ENCODE measurements at regions not wholly inside any gene's neighbourhood (a gene's known extent, or its start where the extent isn't known, plus 50 kb on each side); places are given as distances from the start of the nearest gene placed in this dataset.

DNA sequence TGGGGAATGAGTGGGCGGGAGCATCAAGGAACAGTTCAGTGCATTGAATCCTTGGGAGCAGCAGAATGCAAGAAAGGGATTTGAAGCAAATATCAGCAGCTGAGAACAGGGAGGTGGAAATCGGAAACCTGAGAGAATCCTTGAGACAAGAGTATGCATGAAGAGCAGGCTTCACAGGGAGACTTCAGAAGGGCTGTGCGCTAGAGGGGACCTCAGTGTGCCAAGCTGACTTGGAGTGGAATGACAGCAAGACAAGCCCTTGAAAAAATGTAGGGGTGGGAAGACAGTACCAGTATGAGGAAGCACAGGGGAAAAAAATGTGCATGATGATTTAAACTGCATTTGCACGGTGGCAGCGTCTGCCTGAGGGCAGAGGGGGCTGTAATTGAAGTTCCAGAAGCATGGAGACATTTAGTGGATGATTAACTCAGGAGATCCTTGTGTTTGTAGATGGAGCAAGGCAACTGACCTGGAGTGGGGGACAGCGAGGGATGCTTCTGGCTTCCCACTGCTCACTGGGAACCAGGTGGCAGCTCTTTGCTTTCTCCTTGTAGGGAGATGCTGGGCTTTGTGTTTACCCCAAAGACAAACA lies 204.9 kb upstream of the PLET1 start:
- peak; percentile 70 for DNase-seq (ENCODE audit: low spot score)

DNA sequence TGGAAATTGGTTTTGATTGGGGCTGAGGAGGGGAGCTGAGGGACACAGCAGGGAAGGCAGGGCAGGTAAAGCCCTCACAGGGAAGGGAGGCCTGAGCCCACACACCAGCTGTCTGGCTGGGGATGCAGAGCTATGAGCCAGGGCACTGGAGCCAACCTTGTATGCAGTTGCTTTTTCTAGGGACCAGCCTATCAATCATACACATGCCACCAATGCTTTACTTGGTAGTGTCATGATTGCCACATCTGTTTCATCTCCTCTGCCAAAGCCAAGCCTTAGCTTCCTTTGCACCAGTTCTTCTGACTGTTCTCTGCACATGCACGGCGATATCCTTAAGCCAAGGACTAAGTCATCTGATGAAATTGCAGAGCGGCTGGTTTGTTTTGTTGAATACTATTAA lies 207.1 kb upstream of the PLET1 start:
- no peak for DNase-seq (ENCODE audit: low spot score)

DNA sequence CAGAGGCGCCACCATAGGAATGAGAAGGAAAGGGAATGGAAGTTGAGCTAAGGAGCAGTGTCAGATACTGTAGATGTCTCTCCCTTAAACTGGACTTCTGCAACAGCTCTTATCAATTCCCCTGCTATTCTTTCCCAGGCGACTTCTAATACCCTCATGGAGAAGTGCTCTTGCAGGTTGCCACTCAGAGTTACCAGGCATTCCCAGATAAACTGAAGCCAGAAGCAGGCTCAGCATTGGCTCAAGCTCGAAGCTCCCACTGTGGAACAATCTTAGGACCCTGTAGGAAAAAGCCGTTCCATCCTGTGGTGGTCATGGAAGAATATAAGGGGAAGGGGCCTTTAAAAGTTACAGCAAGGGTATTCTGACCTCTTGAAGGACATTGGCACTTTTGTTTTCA lies 208.7 kb upstream of the PLET1 start:
- DNase-seq (ENCODE audit: low spot score) = no peak

DNA sequence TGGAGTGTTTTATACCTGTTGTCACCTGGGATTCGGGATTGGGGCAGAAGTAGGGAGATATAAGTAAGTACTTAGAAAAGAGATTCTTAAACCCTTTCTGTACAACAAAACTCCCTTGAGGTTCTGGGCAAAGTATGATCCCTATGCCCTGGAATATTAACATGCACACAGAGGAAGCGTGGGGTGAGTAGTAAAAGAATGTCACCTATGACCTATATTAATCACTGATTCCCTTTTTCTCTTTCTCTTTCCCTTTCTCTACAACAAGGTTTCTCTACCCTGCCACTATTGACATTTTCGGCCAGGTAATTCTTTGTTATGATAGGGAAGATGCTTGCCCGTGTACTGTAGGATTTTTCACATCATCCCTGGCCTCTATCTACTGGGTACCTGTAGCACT lies 209.7 kb upstream of the PLET1 start:
- DNase-seq (ENCODE audit: low spot score) = peak; percentile 66

- no peak for DNase-seq (ENCODE audit: low spot score)
Observed at GRCh38 chr11:112471731-112472130, 211.1 kb upstream of the PLET1 start.

DNA sequence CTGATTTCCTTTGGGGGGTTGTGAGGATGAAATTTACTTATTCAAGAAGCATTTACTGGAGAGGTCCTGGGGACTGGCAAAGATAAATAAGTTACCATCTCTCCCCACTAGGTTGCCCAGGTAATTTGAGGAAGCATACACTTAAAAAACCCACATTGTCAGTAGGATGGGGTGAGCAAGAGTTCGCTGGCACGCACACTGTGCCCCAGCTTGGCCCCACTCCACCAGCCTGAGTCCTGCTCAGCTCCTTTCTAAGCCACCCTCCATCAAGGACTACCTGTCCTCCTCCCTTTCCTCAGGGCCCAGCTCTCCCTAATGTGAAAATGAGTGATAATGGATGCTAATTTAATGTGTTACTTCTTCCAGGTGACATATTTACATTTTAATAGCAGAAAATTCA lies 216.5 kb upstream of the PLET1 start:
- DNase-seq (ENCODE audit: low spot score) = no peak

- DNase-seq (ENCODE audit: low spot score) = peak; percentile 56
Observed at GRCh38 chr11:112477581-112478317, 217.1 kb upstream of the PLET1 start.

DNA sequence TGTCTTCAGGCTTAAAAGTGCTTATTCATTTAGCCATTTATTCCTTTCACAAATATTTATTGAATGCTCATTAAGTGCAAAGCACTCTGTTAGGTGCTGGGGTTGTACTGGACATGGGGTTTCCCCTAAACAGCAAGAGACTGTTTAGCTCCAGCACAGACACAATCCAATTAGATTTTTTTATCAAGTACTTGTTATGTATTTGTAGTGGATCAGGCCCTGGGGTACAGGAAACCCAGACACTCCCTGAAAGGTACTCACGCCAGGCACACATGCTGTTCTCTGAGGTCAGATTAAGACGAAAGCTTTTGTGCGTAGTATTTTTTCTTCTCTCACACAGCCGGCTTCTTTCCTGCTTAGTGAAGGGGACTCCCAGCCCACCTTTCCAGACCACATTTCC lies 218.1 kb upstream of the PLET1 start:
- no peak for DNase-seq (ENCODE audit: low spot score)

DNA sequence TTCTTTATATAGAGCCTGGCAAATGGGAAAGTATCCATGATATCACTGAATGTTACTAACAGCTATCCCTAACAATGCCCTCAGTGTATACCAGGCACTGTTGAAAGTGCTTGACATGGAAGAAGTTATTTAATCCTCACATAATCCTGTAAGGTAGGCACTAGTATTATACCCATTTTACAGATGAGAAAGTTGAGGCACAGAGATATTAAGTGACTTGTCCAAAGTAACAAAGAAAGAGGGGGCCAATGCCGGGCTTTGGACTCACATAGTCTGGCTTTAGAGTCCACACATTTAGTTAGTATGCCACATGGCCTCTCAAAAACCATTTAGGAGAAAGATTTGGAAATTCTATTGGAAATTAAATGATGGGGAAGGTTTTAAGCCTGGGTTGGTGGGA lies 220.8 kb upstream of the PLET1 start:
- DNase-seq (ENCODE audit: low spot score) = no peak

DNA sequence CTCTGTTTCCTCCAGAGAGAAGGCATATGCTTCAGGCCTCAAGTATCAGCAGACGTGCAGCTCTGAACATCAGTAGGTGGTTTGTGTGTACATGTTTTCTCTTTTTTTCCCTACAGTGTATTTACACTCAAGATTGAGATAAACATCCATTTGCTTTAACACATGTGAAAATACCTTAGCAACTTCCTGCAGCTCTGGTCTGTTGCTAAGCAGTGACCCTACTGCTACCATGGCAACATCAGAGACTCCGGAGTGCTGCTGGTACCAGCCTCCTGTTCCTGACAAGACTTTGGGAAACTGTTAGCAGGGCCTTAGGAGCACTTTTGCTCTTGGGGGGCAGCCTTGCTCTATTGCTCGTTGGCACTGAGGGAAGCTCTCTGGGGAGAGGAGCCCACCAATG lies 221.2 kb upstream of the PLET1 start:
- no peak for DNase-seq (ENCODE audit: low spot score)

GRCh38 chr11:112485280-112485679 lies 224.6 kb upstream of the PLET1 start:
- DNase-seq (ENCODE audit: low spot score) = no peak

DNA sequence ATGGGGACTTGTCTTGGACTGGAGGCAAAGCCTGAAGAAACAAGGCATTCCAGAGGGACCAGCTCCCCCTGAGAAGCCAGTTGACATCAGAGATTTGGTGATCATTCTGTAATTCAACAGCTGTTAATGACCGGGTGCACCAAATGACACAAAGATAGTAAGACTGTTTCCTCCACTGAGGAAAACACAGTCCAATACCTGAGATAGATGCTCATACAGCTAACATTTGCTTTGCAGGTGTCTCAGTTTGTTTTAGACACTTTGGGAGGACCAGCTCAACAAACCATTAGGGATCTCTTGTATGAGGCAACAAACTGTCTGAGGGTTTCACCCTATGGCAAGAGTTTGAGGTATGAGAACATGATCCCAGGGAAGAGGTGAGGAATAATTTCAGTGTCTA lies 237.2 kb upstream of the PLET1 start:
- no peak for DNase-seq (ENCODE audit: low spot score)

DNA sequence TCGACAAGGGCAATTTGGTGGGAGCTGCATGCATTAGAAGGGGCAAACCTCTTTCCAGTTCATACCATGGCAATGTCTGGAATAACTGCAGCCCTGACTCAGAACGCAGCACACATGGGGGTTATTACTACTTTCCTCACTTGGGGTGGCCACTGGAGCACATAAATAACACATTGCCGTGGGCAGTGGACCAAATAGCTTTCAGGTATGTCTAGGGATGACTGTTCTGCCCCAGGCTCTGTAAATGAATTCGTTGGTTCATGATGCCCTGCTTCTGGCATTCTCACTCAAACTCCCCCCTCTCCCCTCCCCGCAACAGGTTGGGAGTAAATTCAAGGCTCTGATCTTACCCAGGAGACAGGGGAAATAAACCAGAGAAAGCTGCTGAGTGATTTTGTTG lies 238.0 kb upstream of the PLET1 start:
- peak; percentile 96 for DNase-seq (ENCODE audit: low spot score)

DNA sequence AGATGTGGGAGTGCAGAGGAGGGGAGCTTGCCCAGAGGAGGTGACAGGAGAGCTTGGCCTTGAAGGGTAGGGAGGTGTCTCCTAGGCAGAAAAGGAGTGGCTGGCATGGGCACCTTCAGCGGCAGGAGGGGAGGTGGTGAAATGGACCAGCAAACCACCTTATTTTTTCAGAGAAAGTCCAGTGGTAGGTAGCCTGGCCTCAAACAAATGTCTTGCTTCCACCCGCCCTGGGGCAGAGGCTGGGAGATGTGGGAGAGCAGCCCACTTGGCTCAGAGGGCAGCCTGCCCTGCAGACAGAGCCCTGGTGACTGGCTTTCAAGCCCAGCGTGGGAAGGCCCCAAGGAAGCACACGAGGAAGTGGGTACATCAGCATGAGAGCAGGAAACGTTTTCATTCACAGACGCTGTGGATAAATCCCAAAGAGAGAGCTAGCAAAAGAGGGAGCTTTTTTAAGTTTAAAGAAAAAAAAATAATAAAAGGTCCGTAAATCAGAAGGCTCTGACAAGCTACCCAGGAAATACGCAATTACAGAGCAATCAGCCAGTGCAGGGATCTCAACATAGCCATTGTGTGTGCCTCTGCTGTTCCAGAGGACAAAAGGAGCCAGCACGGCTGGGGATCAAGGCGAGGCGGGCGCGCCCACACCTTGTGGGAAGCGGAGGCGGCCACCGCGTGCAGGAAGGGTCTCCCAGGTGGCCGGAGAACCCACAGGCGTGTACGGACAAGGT lies 238.7 kb upstream of the PLET1 start:
- peak; percentile 55 for DNase-seq (ENCODE audit: low spot score)

- DNase-seq (ENCODE audit: low spot score) = no peak
Observed at GRCh38 chr11:112499881-112500204, 239.2 kb upstream of the PLET1 start.

GRCh38 chr11:112503410-112503809 lies 242.8 kb upstream of the PLET1 start:
- DNase-seq (ENCODE audit: low spot score) = no peak

GRCh38 chr11:112504056-112504455 lies 243.4 kb upstream of the PLET1 start:
- peak; percentile 39 for DNase-seq (ENCODE audit: low spot score)

DNA sequence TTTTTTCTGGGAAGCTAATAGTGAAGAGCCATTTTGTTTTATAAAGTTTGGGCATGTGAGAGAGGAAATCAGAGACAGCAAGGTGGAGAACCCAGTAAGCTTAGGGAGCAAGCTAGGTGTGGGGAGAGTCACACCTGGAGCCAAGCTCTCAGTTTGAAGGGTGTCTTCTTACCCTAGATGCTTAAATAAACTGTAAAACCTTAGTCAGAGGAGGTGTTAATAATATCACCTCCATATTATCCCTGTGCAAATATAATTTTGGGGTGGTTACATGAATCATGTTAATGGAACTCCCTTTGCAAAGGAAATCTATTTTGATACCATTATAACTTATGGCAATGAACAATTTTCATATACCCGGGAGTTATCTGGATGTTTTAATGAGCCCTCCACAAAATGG lies 246.2 kb upstream of the PLET1 start:
- no peak for DNase-seq (ENCODE audit: low spot score)

DNA sequence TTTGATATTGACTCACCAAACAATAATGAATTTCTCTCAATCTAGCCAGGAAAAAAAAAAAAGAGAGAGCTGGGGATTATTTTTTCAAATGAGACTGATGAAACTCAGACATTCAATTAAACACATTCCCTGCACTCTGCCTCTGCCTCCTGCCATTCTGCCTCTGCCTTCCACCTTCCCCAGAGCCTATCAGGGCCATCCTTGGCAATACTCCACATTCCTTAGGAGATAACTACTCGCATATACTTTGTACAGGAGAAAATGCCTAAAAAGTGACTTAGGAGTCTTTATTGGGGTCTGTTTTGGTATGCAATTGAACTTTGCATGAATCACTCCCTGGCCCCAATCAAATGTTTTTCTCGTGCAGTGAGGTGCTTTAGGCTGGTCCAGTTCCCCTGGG lies 246.6 kb upstream of the PLET1 start:
- no peak for DNase-seq (ENCODE audit: low spot score)

DNA sequence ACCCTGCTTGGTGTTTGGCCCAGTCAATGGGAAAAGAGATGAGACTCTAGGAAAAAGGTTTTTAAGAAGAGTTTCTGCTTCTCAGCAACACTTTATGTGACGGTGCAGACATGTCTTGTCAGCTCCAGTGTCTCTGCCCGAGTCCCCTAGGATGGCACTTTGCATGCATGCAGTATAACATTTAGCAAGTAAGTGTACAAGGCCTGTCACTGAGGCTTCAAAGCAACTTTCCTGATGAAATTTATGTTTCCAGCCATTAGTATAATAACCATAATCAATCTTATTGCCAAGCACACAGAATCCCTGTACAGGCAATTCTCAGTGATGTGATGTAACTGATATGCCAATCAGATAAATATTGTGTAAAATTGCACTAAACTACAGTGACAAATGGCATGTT lies 248.1 kb upstream of the PLET1 start:
- DNase-seq (ENCODE audit: low spot score) = no peak

- DNase-seq (ENCODE audit: low spot score) = peak; percentile 28
Observed at GRCh38 chr11:112509300-112509699, 248.6 kb upstream of the PLET1 start.

DNA sequence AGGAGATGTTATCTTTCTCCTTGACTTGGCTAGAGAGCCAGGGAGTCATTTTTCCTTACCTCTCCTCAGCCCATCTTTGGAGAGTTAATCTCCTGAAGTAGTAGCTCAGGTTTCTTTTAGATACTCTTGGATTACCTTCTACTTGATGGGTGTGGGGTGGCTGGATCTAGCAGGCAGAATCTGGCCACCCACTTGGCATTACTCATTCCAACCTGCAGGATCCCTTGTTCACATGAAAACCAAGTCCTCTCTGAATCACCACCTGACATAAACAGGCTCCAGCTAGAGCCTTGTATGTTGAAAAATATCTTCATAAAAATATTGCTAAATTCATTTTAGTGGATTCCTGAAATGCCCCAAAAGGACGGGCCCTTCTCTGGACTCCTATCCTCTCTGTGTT lies 250.6 kb upstream of the PLET1 start:
- peak; percentile 65 for DNase-seq (ENCODE audit: low spot score)

- peak; percentile 31 for DNase-seq (ENCODE audit: low spot score)
Observed at GRCh38 chr11:112511911-112512310, 251.3 kb upstream of the PLET1 start.

DNA sequence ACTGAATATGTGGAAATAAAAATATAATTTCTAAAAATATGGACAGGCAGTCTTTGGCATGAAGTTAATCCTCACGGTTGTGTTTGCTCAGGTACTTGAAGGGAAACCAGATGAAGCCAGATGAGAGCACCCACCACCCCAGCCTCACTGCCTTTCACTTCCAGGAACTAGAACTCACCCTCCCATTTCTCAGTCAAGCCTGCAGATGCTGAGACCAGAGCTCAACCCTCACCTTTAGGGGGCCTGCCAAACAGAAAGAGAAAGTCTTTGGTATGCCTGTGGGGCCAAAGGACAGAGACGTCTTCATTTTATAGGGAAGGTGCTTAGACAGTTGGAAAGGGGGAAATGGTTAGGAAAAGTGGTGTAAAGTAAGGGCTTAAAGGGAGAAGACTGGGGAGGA lies 252.8 kb upstream of the PLET1 start:
- DNase-seq (ENCODE audit: low spot score) = no peak
